Nephron progenitor cell (in vitro differentiated cells): ENCODE measurements at regions not wholly inside any gene's neighbourhood (a gene's known extent, or its start where the extent isn't known, plus 50 kb on each side); places are given as distances from the start of the nearest gene placed in this dataset.

Experiments used
- DNase-seq: peaks from one replicate; pipeline ENCODE4 v3.0.0; 2021
- H3K27ac Mint-ChIP-seq: 2 replicates; pipeline ENCODE4 v1.8.0; 2021; ENCODE audit warnings: mild to moderate bottlenecking, moderate library complexity, mixed read lengths
- H3K27me3 Mint-ChIP-seq: 2 replicates; pipeline ENCODE4 v1.8.0; 2021; ENCODE audit warnings: mild to moderate bottlenecking, low read depth, mixed read lengths; ENCODE audit not compliant: poor library complexity
- H3K36me3 Mint-ChIP-seq: 2 replicates; pipeline ENCODE4 v1.8.0; 2021; ENCODE audit warnings: low read depth, mixed read lengths
- H3K4me1 Mint-ChIP-seq: 2 replicates; pipeline ENCODE4 v1.8.0; 2021; ENCODE audit warnings: mixed read lengths
- H3K4me3 Mint-ChIP-seq: 2 replicates; pipeline ENCODE4 v1.8.0; 2021; ENCODE audit warnings: mild to moderate bottlenecking, moderate library complexity, mixed read lengths
- H3K9me3 Mint-ChIP-seq: 2 replicates; pipeline ENCODE4 v1.8.0; 2021; ENCODE audit warnings: mild to moderate bottlenecking, moderate library complexity, mixed read lengths
- CTCF ChIP-seq: fragments of 200-600 bp; sonication (generic); IDR thresholded peaks from 2 replicates; pipeline ENCODE4 v1.5.0; 2021; ENCODE audit warnings: antibody characterized with exemption

DNA sequence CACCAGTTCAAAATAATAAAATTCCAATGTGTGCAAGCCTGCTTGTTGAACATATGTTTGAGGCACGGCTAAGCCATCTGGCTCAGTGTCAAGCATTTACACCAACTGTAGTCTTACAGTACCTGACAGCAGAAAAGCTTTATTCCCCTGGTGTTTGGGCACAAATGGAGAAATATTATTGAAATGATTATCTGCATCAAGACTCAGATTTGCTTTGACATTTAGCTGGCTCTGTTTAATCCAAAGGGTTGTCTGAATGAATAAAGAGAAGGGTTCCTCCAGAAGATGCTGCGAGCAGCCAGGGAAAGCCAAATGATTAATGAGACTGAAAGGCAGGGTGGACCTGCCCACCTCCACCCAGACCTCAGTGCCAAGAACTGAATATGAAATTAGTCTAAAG is 393.2 kb upstream of the GALNT5 start:
- no peak for DNase-seq
- no peaks in the 10 kb centered on the region for H3K36me3 Mint-ChIP-seq
- H3K27ac Mint-ChIP-seq, result no peak overlapping the region
- H3K4me1 Mint-ChIP-seq, result no peaks in the 10 kb centered on the region
- no peak for TF ChIP-seq CTCF
- H3K4me3 Mint-ChIP-seq, result no peak overlapping the region
- H3K27me3 Mint-ChIP-seq, result no peaks in the 10 kb centered on the region
- H3K9me3 Mint-ChIP-seq, result no peaks in the 10 kb centered on the region

DNA sequence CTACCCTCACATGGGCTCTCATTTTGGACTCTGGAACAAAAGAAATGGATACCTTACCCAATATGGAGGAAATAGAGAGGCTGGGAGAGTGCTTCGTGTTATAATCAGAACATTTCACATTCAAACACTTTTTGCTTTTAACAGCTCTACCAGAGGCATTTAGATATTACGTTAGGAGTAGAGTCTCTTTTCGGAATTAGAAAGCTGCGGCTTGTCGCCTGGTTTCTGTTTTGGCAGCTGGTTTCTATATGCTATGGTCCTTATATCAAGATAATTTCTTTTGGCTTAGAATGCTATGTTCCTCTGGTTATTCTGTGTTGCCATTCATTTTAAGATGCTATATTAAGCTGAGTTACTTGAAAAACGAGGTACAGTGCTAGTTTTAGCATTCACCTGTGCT is 392.8 kb upstream of the GALNT5 start:
- Mint-ChIP-seq H3K27me3 (no peaks in the 10 kb centered on the region), H3K27ac (no peak overlapping the region), H3K36me3 (no peaks in the 10 kb centered on the region), H3K4me1 (no peaks in the 10 kb centered on the region), H3K9me3 (no peaks in the 10 kb centered on the region), H3K4me3 (no peak overlapping the region)
- TF ChIP-seq CTCF, result no peak
- DNase-seq, result no peak

DNA sequence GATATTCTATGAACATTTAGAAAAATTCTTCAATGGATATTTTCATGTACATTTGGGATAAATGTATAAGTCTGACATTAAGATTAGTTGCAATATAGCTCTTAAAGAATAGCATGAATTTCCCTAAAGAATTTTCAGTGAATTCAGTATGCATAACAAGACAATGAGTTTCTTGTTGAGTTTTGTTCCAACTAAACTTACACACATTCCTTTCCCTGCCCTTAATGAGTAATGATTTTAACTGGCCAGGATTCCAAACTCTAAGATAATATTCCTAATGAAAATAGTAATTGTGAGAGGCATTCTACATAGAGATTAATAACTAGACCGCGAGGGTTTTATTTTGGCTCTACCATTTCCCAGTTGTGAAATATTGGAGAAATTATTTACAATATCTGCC is 390.3 kb upstream of the GALNT5 start:
- Mint-ChIP-seq H3K4me3 (no peak overlapping the region), H3K9me3 (no peaks in the 10 kb centered on the region), H3K4me1 (no peaks in the 10 kb centered on the region), H3K27me3 (no peaks in the 10 kb centered on the region), H3K27ac (no peak overlapping the region), H3K36me3 (no peaks in the 10 kb centered on the region)
- no peak for DNase-seq
- no peak for TF ChIP-seq CTCF

GRCh38 chr2:156874707-156875106 is 382.8 kb upstream of the GALNT5 start:
- Mint-ChIP-seq H3K9me3 (no peaks in the 10 kb centered on the region), H3K4me3 (no peak overlapping the region), H3K36me3 (no peaks in the 10 kb centered on the region), H3K27ac (no peak overlapping the region), H3K27me3 (peaks cover 4% of the 10 kb centered on the region), H3K4me1 (no peaks in the 10 kb centered on the region)
- DNase-seq, result no peak
- no peak for TF ChIP-seq CTCF

GRCh38 chr2:156883804-156884203 is 373.7 kb upstream of the GALNT5 start:
- no peak for TF ChIP-seq CTCF
- no peak overlapping the region for H3K4me3 Mint-ChIP-seq
- H3K27ac Mint-ChIP-seq, result no peak overlapping the region
- no peaks in the 10 kb centered on the region for H3K36me3 Mint-ChIP-seq
- no peak for DNase-seq
- no peaks in the 10 kb centered on the region for H3K27me3 Mint-ChIP-seq
- H3K4me1 Mint-ChIP-seq, result no peaks in the 10 kb centered on the region
- H3K9me3 Mint-ChIP-seq, result no peaks in the 10 kb centered on the region

DNA sequence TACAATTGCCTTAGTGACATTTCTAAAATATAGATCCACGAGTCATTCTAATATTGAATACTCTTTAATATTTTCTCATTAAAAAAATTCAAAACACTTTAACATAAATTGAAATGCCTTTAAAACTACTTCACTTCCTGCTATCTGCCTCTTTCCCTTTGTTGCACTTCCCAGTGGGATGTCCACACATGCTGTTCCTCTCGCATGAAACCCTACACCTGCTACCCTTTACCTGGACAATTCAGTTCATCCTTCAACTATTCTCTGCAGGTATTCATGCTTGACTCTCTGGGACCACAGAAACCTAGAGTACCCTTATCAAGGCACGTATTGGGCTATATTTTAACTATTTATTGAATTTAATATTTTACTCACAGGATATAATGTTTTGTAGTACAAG is 373.3 kb upstream of the GALNT5 start:
- H3K4me1 Mint-ChIP-seq, result no peaks in the 10 kb centered on the region
- no peaks in the 10 kb centered on the region for H3K9me3 Mint-ChIP-seq
- no peak for TF ChIP-seq CTCF
- H3K4me3 Mint-ChIP-seq, result no peak overlapping the region
- H3K36me3 Mint-ChIP-seq, result no peaks in the 10 kb centered on the region
- H3K27ac Mint-ChIP-seq, result no peak overlapping the region
- no peak for DNase-seq
- no peaks in the 10 kb centered on the region for H3K27me3 Mint-ChIP-seq
